ENCODE measurements at regions not wholly inside any gene's neighbourhood (a gene's known extent, or its start where the extent isn't known, plus 50 kb on each side); places are given as distances from the start of the nearest gene placed in this dataset.

DNA sequence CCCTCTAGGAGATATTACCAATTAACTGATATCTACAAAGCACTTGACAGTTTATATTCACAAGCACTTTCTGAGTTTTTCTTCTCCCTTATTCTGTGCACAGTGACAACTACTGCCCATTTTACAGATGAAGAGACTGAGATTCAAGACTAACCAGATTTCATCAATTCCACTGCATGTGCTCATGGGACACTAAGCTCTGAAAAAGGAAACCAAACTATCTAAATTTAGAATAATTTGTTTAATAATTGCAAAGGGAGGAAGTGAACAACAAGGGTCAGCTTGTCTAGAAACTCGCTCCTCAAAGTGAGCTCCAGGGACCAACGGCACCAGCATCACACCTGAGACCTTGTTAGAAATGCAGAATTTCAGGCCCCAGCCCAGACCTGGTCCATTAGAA lies 50.8 kb upstream of the MYLIP start:
- DNase-seq (ENCODE audit: low spot score): no peak

DNA sequence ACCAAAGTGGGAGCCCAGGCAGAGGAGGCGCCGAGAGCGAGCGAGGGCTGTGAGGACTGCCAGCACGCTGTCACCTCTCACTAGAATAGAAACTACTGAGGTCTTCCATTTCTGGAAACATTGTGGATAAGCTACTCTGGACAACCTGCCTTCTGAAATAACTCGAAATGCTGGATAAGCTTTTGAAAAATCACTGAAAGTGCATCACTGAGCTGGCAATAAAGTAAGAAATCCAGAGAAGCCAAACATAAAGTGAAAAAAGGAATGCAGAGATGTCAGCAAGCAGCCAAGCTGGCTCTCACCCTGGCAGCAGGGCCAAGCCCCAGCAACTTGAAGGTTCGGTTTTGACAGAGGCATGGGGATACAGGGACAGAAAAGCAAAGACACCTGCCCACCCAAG lies 59.2 kb upstream of the MYLIP start:
- DNase-seq (ENCODE audit: low spot score): no peak

DNA sequence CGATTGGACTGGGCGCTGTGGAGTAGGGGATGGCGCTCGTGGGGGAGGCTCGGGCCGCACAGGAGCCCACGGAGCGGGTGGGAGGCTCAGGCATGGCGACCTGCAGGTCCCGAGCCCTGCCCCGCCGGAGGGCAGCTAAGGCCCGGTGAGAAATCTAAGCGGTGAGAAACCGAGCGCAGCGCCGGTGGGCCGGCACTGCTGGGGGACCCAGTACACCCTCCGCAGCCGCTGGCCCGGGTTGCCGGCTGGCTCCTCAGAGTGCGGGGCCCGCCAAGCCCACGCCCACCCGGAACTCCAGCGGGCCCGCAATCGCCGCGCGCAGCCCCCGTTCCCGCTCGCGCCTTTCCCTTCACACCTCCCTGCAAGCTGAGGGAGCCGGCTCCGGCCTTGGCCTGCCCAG lies 59.7 kb upstream of the MYLIP start:
- no peak for DNase-seq (ENCODE audit: low spot score)

DNA sequence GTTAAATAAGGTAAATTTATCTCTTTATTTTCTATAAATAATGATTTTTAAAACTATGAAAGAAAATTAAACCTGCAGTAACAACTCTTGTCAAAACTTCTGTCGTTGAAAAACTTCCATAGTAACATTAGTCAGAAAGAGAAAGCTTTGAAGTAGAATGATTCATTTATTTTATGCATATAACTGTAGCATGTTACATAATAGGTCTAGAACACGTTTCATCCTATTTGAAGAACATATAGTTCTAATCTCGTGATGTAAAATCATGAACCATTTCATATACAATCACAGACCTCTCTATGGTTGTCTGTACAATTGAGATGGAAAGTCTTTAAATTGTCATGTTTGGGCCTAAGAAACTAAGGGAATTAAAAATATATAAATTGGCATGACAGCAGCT lies 61.3 kb upstream of the MYLIP start:
- DNase-seq (ENCODE audit: low spot score): no peak

DNA sequence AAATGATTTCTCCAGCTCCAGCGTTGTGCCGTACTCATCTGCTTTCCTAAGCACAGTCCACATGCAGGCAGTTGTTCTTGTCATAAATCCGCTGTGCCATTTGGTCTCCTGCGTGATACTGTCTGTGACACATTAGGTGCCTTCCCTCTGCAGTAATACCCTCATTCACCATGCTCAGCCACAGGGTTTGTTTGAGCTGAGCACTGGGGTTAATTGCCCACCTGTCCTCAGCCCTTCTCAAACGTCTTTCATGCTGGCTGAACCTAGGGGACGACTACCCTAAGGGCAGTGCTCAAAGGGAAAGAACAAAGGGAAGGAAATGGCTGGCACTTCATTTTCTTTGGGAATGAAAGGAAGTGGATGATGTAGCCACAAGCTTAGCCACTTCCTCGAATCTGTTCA lies 64.2 kb upstream of the MYLIP start:
- DNase-seq (ENCODE audit: low spot score): no peak

DNA sequence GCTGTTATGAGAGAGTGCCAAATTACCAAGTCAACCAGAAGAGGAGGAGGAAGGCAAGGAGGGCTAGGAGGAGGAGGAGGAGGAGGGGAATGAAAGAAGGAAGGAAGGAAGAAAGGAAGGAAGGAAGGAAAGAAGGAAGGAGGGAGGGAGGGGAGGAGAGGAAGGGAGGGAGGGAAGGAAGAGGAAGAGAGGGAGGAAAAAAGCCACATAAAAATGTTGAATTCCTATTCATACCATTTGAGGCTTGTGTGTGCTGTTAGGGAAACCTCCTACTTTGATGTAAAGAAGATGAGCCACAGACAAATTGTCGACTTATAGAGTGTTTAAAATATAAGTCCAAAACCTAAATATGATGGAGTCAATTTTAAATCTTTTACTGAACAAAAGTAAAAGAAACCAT lies 65.3 kb upstream of the MYLIP start:
- DNase-seq (ENCODE audit: low spot score): no peak

DNA sequence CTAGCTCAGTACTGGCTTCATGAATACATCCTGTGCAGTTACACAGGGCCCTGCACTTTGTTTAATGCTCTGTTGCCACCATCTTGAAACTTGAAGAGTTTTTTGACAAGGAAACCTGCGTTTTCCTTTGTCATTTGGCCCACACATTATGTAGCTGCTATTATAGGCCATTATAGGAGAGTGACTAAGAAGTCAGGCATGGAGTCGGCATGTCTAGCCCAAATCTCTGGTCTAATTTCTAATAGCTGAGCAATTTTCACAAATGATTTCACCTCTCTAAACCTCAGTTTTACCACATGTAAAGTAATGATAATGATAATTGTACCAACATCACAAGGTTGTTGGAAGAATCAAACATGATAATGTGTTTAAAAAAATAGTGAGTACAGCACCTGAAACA lies 67.1 kb upstream of the MYLIP start:
- DNase-seq (ENCODE audit: low spot score): no peak

DNA sequence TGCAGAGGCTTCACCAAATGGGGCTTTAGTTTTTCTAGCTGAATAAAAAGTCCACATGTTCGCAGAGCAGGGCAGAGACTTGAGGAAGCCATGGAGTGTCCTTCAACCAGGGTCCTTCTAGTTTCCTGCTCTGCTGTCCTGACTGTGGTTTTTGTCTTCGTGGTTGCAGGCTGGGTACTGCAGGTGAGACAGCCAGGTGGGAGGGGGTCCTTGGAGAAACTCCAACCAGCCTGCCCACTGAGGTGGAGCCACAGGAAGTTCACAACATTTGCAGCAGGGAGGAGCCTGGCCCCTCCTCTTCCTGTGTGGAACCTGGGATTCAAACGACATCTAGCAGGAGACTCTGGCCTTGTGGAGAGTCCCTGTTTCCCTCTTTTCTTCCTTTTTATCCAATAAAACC lies 68.8 kb upstream of the MYLIP start:
- no peak for DNase-seq (ENCODE audit: low spot score)

DNA sequence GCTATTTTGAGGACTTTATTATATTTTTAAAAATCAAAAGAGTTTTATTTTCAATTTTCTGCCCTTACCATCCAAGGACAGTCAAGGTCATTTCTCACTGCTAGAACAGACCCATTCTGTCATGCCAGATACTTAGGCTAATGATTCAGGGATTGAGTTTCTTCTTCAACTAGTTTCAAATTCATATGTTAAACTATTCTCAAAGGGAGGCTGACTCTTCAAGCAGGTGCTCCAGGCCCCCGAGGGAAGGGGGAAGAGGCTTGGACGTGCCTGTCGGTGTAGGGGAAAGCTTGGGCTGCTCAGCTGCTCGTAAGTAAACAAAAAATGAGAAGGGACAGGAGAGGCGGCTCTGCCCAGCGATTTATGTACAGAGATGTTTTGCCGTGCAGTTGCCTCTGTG lies 69.4 kb upstream of the MYLIP start:
- DNase-seq (ENCODE audit: low spot score): no peak

DNA sequence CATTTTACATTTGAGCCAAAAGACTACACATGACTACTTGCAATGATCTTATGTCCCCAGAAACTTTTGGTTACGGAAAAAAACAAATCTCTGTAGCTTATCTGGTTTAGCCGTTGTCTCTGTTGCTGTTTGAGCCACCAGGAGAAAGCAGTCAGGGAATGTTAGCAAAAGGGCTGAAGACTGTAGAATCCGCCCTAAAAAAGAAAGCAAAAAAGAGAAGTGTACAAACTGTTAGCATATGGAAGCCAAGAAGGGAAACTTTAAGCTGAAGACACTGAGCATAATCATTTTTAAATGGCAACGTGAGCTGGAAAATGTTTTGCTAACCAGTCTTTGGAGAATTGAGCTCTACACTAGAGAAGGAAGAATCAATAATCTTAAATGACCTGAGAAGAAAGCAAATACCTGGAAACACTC lies 69.9 kb upstream of the MYLIP start:
- no peak for DNase-seq (ENCODE audit: low spot score)

DNA sequence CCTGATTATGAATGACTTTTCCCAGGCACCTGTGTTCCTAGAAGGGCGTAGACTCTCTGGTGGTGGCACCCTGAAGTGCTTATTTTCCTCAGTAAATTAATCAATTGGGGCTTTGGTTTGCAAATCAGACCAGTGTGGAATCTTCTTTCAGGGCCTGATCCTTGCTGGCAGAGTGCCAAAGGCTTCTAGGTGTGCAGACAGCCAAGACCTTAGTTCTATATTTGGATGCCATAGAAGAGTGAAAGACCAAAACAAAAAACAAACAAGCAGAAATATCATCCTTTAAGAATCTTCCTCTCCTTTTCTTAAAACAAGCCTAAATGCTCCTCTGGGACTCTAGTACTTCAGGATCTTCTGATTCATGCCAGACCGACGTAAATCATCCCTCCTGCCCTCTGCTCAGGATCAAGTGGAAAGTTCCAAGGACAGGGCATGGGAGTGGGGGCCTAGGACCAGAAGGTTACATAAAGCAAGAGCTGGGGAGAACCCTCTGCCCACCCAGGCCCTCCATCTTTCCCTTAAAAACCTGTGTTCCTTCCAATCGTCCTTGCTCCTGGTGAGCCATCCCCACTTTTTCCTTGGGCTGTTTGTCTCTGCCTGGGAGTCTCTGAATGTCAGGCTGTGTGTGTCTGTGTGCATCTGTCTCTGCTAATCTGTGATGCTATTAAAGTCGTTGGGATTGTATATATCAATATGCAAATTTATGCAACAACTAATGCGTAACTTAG lies 70.5 kb upstream of the MYLIP start:
- DNase-seq (ENCODE audit: low spot score): no peak

DNA sequence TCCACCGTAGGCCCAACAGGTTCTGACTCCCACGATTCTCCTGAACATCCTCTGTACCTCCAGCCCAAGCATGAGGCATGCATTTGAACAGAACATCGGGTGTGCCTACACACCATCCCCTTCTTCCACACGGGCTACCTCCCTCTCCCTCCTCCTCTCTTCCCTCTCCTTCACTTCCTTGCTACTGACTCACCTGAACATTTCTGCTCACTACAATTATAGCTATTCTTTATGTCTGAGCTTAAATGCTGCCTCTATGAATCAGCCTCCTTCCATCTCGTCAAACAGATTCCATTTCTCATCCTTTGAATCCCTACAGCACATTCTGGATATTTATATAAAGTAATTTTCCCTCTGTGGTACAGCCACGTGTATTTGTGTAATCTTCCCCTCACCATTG lies 71.4 kb upstream of the MYLIP start:
- DNase-seq (ENCODE audit: low spot score): no peak

DNA sequence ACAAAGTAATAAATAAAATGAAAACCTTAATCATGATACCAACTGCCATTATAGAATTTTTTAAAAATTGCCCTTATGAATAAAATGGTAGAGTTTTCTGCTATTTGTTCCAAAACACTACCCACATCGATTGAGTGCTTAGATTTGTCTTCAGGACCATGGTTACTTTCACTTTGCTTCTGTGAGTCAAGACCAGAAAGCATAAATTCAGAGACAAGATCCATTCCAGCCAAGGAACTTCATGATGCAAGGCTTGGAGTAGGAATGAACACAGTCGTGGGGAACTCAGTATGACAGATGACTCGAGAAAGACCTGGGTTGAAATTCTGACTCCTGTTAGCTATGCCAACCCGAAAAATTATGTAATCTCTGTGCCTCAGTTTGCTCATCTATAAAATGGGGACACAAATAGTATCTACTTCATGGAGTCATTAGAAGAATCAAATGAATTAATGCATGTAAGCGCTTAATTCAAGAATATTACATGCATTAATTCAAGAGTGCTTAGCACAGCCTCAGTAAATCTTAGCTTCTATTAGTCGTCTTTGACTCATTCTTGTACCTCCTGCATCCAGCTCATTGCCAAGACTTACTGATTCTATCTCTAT lies 72.5 kb upstream of the MYLIP start:
- DNase-seq (ENCODE audit: low spot score): no peak

DNA sequence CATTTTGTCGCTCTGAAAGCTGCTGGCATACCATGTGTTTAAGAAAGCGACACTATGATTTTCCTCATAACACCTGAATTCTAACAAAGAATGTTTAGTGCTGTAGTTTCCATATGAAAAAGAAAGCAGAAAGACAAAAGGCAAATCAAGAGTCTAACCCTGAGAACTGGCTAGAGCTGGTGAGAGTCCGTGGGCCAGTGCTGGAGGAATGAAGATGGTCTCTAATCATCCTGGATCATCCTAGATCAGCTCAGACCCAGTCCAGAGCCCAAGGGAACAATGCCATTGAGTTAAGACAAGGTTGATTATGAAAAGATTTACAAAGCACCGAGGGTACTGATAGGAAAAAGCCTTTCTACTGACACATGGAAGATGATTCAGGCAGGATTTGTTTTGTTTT lies 73.0 kb upstream of the MYLIP start:
- DNase-seq (ENCODE audit: low spot score): no peak

DNA sequence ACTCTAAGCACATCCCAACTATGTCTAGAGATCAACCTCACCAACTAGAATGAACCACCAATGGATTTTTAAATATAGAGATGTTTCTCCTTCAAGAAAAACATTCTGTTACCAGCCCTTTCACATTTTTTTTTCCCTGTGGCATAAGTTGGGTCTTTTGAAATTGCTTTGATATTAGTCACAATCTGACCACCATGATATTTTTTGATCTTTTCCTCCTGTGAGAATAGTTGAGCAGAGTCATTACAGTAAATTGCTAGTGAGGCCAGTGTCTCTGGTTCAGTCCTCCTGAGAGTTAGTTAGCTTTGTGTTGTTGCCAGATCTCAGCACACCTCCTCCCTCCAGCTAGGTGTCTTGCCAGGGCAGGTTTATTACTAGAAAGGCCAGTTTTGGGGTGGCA lies 79.7 kb upstream of the MYLIP start:
- DNase-seq (ENCODE audit: low spot score): no peak

DNA sequence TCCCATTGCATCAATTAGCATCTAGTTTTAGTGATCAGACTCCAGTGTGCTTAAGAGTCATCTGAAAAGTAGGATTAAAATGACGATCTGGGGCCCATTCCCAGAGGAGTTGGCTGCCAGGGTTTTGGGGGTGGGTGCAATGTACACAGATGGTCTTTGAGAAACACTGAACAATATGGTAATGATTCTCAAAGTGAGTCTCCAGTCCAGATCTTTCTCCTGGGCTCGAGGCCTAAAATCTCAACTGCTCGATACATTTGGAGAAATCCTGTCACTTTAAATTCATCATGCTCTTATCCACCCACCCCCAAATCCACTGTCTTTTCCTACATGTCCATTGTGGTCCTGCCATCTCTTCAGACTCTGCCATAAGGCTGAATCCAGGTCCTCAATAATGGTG lies 80.7 kb upstream of the MYLIP start:
- DNase-seq (ENCODE audit: low spot score): no peak

DNA sequence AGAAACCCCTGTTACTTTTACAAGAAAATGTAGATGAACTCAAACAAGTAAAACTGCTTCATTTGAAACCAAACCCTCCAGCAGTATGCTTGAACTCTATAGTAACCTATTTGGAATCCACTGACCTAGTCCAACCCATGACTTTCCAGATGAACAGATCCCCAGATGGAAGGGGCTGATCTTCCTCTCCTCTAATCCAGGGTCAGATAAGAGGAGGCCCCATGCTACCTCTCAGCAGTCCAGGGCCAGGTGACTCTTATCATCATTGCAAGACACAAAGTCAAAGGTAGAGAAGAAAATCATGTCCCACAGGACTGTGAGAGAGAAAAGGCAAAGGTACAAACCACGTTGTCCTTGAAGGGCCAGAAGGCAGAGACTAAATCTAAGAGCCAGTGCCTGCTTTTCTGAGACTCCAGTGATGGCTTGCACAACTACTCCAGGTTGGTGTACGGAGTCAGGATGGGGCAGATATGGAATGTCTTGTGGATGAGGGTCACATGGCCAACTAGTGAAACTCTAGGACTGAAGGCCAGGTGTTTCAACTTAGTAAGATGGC lies 81.4 kb upstream of the MYLIP start:
- no peak for DNase-seq (ENCODE audit: low spot score)

DNA sequence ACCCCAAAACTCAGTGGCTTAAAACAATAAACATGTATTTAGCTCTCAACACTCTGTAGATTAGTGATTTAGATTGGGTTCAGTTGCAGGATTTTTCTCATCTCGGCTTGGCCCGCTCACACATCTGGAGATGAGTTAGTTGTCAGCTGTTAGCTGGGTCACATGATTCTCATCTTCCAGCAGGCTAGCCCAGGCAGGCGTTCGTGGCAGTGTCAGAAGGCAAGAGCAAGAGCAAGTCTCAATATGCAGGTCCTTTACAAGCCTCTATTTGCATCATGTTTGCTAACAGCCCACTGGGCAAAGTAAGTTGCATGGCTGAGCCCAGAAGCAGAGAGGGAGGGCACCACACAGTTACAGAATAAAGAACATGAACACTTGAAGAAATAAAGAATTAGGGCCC lies 83.6 kb upstream of the MYLIP start:
- no peak for DNase-seq (ENCODE audit: low spot score)

DNA sequence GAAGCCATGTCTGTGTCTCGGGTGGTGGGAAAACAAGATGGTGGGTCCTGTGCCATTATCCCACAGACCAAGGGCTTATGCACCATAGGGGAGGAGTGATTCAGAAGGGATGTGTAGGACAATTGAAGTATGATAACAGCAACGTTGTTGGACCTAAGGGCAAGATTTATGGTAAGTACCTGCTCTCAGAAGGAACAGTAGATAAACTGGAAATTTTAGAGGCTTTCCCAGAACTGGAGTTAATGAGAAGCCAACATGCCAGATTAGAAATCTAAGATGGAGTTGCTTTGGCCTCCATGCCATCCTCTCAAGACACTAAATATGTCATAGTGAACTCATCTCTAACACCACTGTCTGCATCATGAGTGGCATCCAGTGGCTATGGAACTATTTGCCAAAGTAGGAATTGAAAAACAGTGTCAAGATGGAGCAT lies 84.7 kb upstream of the MYLIP start:
- no peak for DNase-seq (ENCODE audit: low spot score)

DNA sequence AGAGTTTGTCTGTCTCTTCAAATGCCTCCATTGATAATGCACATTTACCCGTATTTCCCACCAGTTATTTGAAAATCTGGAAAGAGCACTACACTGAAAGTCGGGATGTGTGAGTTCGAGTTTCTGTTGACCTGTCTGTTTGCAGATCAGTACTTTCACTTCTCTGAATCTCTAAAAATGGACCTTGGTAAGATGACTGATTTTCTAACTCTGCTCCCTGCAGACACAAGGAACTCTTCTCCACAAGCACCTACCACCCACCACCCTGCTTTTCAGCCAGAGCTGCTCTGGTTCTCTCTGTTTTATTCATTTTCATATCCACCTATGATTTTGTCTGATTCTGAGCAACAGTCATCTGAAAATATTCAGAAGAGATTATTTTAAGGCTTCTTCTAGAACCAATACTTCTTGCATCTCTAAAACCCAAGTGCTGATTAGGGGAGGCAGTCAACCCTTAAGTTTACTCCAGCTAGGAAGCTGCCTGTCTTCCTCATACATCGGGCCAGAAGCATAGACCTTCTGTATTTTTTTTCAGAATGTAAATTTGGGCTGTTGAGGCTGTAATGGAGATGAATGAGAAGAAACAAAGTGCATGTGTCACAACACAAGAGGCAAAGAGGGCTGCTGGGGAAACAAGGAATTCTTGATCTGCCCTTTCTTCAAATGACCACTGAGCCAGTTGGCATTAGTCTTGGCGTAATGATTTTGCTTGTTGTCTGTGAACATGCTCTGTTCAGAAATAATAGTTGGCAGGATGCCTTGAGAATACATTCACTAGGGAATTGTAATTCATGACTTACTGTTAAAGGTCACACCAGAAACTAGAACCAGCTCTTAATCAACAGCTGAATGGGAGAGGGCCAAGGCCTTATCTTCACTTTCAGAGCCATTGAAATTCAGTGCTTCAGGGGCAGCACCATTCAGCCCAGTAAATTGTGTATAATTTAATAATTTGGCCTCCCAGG lies 85.4 kb upstream of the MYLIP start:
- no peak for DNase-seq (ENCODE audit: low spot score)

DNA sequence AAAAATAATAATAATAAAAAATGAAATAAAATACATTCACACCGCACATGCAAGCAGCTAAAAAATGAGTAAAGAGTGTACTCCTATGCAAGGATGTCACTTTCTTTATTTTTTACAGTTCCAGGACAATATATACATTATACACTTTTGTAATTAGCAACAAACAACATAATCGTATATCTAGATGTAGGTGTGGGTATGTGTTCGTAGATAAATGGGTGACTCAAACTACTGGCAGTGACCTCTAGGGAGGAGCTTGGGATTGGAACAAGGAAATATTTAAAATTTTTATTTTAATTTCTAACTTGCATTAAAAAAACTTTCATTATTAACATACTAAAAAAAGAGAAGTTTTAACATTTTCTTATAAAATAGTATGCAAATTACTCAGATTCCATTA lies 86.1 kb upstream of the MYLIP start:
- DNase-seq (ENCODE audit: low spot score): no peak

DNA sequence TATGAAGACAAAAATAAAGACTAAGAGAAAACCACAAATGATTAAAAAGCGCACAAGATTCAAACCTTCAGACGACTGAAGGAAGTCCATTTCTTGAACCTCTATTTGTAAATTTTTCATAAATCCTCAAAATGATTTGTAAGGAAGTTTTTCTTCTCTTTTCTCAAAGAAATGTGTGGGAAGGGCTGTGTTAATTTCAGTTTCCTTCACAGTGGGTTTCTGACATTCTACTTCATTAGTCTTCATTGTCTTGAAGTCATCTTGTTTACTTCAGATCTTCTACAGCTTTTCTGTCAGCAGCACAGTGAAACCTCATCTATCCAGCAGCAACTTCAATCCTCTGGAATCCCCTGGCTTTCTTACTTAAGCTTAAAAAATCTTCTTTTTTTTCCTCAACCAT lies 87.6 kb upstream of the MYLIP start:
- no peak for DNase-seq (ENCODE audit: low spot score)

DNA sequence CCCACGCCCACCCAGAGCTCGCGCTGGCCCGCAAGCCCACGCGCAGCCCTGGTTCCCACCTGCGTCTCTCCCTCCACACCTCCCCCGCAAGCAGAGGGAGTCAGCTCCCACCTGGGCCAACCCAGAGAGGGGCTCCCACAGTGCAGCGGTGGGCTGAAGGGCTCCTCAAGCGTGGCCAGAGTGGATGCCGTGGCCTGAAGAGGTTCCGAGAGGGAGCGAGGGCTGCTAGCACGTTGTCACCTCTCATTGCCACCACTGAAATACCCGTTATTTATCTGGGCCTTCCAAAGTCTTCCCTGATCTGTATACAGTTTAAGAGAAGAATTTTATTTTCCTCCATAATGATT lies 88.3 kb upstream of the MYLIP start:
- no peak for DNase-seq (ENCODE audit: low spot score)
